BE2C (cell line): ENCODE measurements at regions not wholly inside any gene's neighbourhood (a gene's known extent, or its start where the extent isn't known, plus 50 kb on each side); places are given as distances from the start of the nearest gene placed in this dataset.

Experiments used
- DNase-seq: peaks from one replicate; pipeline ENCODE4 v3.0.0-alpha.2; 2020
- H3K27me3 ChIP-seq: fragments of 250-450 bp; sonication (Bioruptor Pico); 2 replicates; pipeline ENCODE4 v1.5.1; 2020; ENCODE audit warnings: mild to moderate bottlenecking
- H3K36me3 ChIP-seq: fragments of 250-450 bp; sonication (Bioruptor Pico); 2 replicates; pipeline ENCODE4 v1.5.1; 2020; ENCODE audit warnings: mild to moderate bottlenecking
- H3K4me1 ChIP-seq: fragments of 250-450 bp; sonication (Bioruptor Pico); 2 replicates; pipeline ENCODE4 v1.5.1; 2020
- H3K4me3 ChIP-seq: 2 replicates; pipeline ENCODE4 v1.5.1; 2011; ENCODE audit warnings: low read depth, low read length
- H3K9me3 ChIP-seq: fragments of 250-450 bp; sonication (Bioruptor Pico); 2 replicates; pipeline ENCODE4 v1.5.1; 2020
- CTCF ChIP-seq: IDR thresholded peaks from 2 replicates; pipeline ENCODE4 v1.5.1; 2012; ENCODE audit warnings: mild to moderate bottlenecking, low read depth, low read length

- no peak for TF ChIP-seq CTCF
- no peaks in the 10 kb centered on the region for H3K27me3 ChIP-seq
Observed at GRCh38 chr5:52703321-52703720, 84.4 kb upstream of the ITGA1 start.

DNA sequence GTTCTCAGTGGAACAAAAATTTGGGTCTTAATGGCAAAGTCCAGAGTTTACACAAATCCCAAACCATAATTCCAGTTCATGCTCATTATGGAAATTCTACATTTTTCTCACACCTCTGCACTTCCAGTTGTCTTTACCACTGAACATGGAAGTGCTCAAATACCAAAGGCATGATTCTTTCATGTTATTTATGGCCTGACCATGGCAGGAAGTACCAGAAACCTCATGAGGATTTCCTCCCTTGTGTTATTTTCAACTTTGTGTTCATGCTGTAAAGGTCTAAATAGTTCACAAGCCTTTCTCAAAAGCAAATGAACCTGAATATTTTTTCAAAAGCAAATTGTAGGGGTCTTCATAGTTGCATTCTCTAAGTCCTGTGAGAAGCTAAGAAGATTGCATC is 82.0 kb upstream of the ITGA1 start:
- TF ChIP-seq CTCF, result no peak
- Histone ChIP-seq H3K36me3 (no peaks in the 10 kb centered on the region), H3K9me3 (no peaks in the 10 kb centered on the region), H3K27me3 (no peaks in the 10 kb centered on the region), H3K4me1 (peaks cover 3% of the 10 kb centered on the region; the same call in 1 of the 2 replicates), H3K4me3 (no peak overlapping the region)
- no peak for DNase-seq

More at GRCh38 chr5:52703321-52703720, 84.4 kb upstream of the ITGA1 start:
- Histone ChIP-seq H3K9me3 (no peaks in the 10 kb centered on the region), H3K4me3 (no peak overlapping the region), H3K4me1 (no peaks in the 10 kb centered on the region), H3K36me3 (no peaks in the 10 kb centered on the region)
- no peak for DNase-seq

- DNase-seq, result no peak
- no peaks in the 10 kb centered on the region for H3K9me3 ChIP-seq
- no peaks in the 10 kb centered on the region for H3K36me3 ChIP-seq
- peaks cover 3% of the 10 kb centered on the region; the same call in 1 of the 2 replicates for H3K4me1 ChIP-seq
- H3K27me3 ChIP-seq, result no peaks in the 10 kb centered on the region
- no peak overlapping the region for H3K4me3 ChIP-seq
- no peak for TF ChIP-seq CTCF
Observed at GRCh38 chr5:52706775-52707174, 80.9 kb upstream of the ITGA1 start.

- no peak for DNase-seq
- Histone ChIP-seq H3K27me3 (no peaks in the 10 kb centered on the region), H3K4me1 (peaks cover 3% of the 10 kb centered on the region; the same call in 1 of the 2 replicates), H3K9me3 (no peaks in the 10 kb centered on the region), H3K4me3 (no peak overlapping the region), H3K36me3 (no peaks in the 10 kb centered on the region)
- TF ChIP-seq CTCF, result no peak
Observed at GRCh38 chr5:52707616-52708015, 80.1 kb upstream of the ITGA1 start.

DNA sequence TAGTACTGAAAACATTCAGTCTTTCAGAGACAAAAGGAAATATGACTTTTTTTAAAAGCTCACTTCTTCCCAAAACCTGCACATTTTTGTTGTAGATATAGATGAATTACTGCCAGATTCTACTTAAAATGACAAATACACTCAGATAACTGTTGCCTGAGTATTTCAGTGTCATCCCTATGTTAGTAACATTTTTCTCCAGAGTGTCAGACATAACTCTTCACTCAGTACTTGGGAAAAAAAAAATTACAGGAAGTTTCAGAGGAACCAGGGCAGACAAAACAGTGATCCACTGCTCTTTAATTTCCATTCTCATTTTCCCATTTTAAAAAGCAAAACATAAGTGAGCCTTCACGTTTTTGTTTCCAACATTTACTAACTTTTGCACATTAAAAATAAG is 79.3 kb upstream of the ITGA1 start:
- Histone ChIP-seq H3K4me1 (peaks cover 3% of the 10 kb centered on the region; the same call in 1 of the 2 replicates), H3K36me3 (no peaks in the 10 kb centered on the region), H3K27me3 (no peaks in the 10 kb centered on the region), H3K9me3 (no peaks in the 10 kb centered on the region), H3K4me3 (no peak overlapping the region)
- TF ChIP-seq CTCF, result no peak
- no peak for DNase-seq

DNA sequence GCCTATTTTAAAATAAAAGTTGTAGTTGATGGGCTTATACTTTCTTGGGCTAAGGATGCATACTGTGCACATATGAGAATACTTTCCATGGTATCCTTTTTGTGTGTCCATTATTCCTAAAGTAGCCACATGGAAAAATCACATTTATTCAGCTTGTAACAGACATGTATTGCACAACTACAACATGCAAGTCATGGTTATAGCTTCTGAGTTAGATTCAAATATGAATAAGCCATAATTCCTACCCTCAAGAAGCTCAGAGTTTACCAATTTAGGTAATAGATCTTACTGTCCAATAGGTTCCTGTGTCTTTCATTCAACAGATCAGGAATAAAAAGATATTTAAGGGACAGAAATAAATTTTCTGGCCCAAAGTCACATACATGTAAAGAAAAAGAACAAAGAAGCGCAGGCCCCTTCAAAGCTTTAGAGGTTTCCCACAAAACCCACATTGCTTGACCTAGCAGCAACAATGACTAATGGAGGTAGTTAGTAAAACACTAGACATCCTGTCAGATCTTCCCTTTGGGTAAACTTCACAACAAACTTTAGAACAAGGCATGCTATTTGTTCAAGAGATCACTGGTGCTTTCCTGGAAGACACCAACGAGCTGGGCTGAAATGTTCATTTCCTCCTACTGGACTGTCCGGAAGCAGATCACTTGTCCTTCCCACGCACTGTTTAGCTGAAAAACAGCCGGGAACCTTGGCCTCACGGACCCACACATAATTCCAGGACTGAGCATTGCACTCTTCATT is 78.4 kb upstream of the ITGA1 start:
- TF ChIP-seq CTCF, result no peak
- peaks cover 3% of the 10 kb centered on the region; the same call in 1 of the 2 replicates for H3K4me1 ChIP-seq
- H3K27me3 ChIP-seq, result no peaks in the 10 kb centered on the region
- H3K4me3 ChIP-seq, result no peak overlapping the region
- H3K36me3 ChIP-seq, result no peaks in the 10 kb centered on the region
- DNase-seq, result no peak
- no peaks in the 10 kb centered on the region for H3K9me3 ChIP-seq
